ENCODE measurements at regions not wholly inside any gene's neighbourhood (a gene's known extent, or its start where the extent isn't known, plus 50 kb on each side); places are given as distances from the start of the nearest gene placed in this dataset.

- Mint-ChIP-seq H3K4me3 (no peak overlapping the region), H3K27ac (no peak overlapping the region), H3K9me3 (peaks cover 4 to 7% of the 10 kb centered on the region in 2 donors), H3K4me1 (no peaks in the 10 kb centered on the region), H3K27me3 (ENCODE audit: low read depth in 2 of 2) (no peaks in the 10 kb centered on the region), H3K36me3 (no peaks in the 10 kb centered on the region)
- no peaks in the 10 kb centered on the region for H3K27me3 ChIP-seq (ENCODE audit: control insufficient read depth, insufficient read depth, low read length)
- no peak for TF ChIP-seq CTCF (IDR thresholded peaks at IDR 0.05)
- 70% methylated on average over 4 of the region's 4 CpGs for WGBS (ENCODE audit: insufficient coverage)
- intact Hi-C loops (cut with micrococcal nuclease), result no loop called here
- no peaks in the 10 kb centered on the region for H3K9me3 ChIP-seq (ENCODE audit: control insufficient read depth, insufficient read depth, low read length)
- H3K4me3 ChIP-seq (ENCODE audit: low read length), result no peak overlapping the region
- no peak overlapping the region for H3K27ac ChIP-seq (ENCODE audit: low read length)
- ATAC-seq (no peak), DNase-seq (no peak)
- H3K36me3 ChIP-seq (ENCODE audit: control insufficient read depth, insufficient read depth, low read length), result no peaks in the 10 kb centered on the region
- no peaks in the 10 kb centered on the region for H3K4me1 ChIP-seq (ENCODE audit: control insufficient read depth, insufficient read depth, low read length)
These were observed 369.5 kb downstream of the IPMK start for GRCh38 chr10:57898231-57898630.

- H3K36me3 Mint-ChIP-seq, result no peaks in the 10 kb centered on the region
- H3K4me1 ChIP-seq (ENCODE audit: control insufficient read depth, insufficient read depth, low read length), result no peaks in the 10 kb centered on the region
- H3K27ac Mint-ChIP-seq, result no peak overlapping the region
- TF ChIP-seq CTCF (IDR thresholded peaks at IDR 0.05), result no peak
- H3K9me3 ChIP-seq (ENCODE audit: control insufficient read depth, insufficient read depth, low read length), result no peaks in the 10 kb centered on the region
- H3K9me3 Mint-ChIP-seq, result peaks cover 7 to 9% of the 10 kb centered on the region in 2 donors
- intact Hi-C loops (cut with micrococcal nuclease), result no loop called here
- H3K27me3 Mint-ChIP-seq (ENCODE audit: low read depth in 2 of 2), result no peaks in the 10 kb centered on the region
- no peak overlapping the region for H3K27ac ChIP-seq (ENCODE audit: low read length)
- no peaks in the 10 kb centered on the region for H3K36me3 ChIP-seq (ENCODE audit: control insufficient read depth, insufficient read depth, low read length)
- no peaks in the 10 kb centered on the region for H3K4me1 Mint-ChIP-seq
- no peak overlapping the region for H3K4me3 ChIP-seq (ENCODE audit: low read length)
- H3K27me3 ChIP-seq (ENCODE audit: control insufficient read depth, insufficient read depth, low read length), result no peaks in the 10 kb centered on the region
- no peak overlapping the region for H3K4me3 Mint-ChIP-seq
- no peak for ATAC-seq
- no peak for DNase-seq
- 79% methylated on average over 6 of the region's 6 CpGs for WGBS (ENCODE audit: insufficient coverage)
These were observed 370.1 kb downstream of the IPMK start for GRCh38 chr10:57897611-57898010.

- no peaks in the 10 kb centered on the region for H3K9me3 ChIP-seq (ENCODE audit: control insufficient read depth, insufficient read depth, low read length)
- no peak for TF ChIP-seq CTCF (IDR thresholded peaks at IDR 0.05)
- Mint-ChIP-seq H3K27ac (no peak overlapping the region), H3K4me3 (no peak overlapping the region), H3K36me3 (no peaks in the 10 kb centered on the region), H3K9me3 (peaks cover 10 to 13% of the 10 kb centered on the region in 2 donors), H3K4me1 (no peaks in the 10 kb centered on the region), H3K27me3 (ENCODE audit: low read depth in 2 of 2) (no peaks in the 10 kb centered on the region)
- no peak overlapping the region for H3K4me3 ChIP-seq (ENCODE audit: low read length)
- no peak for ATAC-seq
- H3K4me1 ChIP-seq (ENCODE audit: control insufficient read depth, insufficient read depth, low read length), result no peaks in the 10 kb centered on the region
- DNase-seq, result no peak
- H3K27me3 ChIP-seq (ENCODE audit: control insufficient read depth, insufficient read depth, low read length), result no peaks in the 10 kb centered on the region
- intact Hi-C loops (cut with micrococcal nuclease), result no loop called here
- H3K36me3 ChIP-seq (ENCODE audit: control insufficient read depth, insufficient read depth, low read length), result no peaks in the 10 kb centered on the region
- H3K27ac ChIP-seq (ENCODE audit: low read length), result no peak overlapping the region
These were observed 373.3 kb downstream of the IPMK start for GRCh38 chr10:57894361-57894760.

GRCh38 chr10:57891201-57892006 is 376.3 kb downstream of the IPMK start:
- no peaks in the 10 kb centered on the region for H3K4me1 ChIP-seq (ENCODE audit: control insufficient read depth, insufficient read depth, low read length)
- ATAC-seq (no peak), DNase-seq (no peak)
- H3K27me3 ChIP-seq (ENCODE audit: control insufficient read depth, insufficient read depth, low read length), result no peaks in the 10 kb centered on the region
- TF ChIP-seq CTCF (IDR thresholded peaks at IDR 0.05), result no peak
- H3K36me3 ChIP-seq (ENCODE audit: control insufficient read depth, insufficient read depth, low read length), result no peaks in the 10 kb centered on the region
- intact Hi-C loops (cut with micrococcal nuclease), result no loop called here
- H3K4me3 ChIP-seq (ENCODE audit: low read length), result no peak overlapping the region
- no peak overlapping the region for H3K4me3 Mint-ChIP-seq
- H3K27ac Mint-ChIP-seq, result no peak overlapping the region
- 81% methylated on average over 7 of the region's 7 CpGs for WGBS (ENCODE audit: insufficient coverage)
- peaks cover 12 to 16% of the 10 kb centered on the region in 2 donors for H3K9me3 Mint-ChIP-seq
- no peaks in the 10 kb centered on the region for H3K27me3 Mint-ChIP-seq (ENCODE audit: low read depth in 2 of 2)
- H3K36me3 Mint-ChIP-seq, result no peaks in the 10 kb centered on the region
- H3K27ac ChIP-seq (ENCODE audit: low read length), result no peak overlapping the region
- no peaks in the 10 kb centered on the region for H3K9me3 ChIP-seq (ENCODE audit: control insufficient read depth, insufficient read depth, low read length)
- no peaks in the 10 kb centered on the region for H3K4me1 Mint-ChIP-seq
